KBM-7 (cell line): ENCODE measurements at regions not wholly inside any gene's neighbourhood (a gene's known extent, or its start where the extent isn't known, plus 50 kb on each side); places are given as distances from the start of the nearest gene placed in this dataset.
"Not testable (repeated sequence)": the region's sequence is repeated elsewhere in the genome, so short reads cannot be mapped to it uniquely, and the experiment has no call there.

Experiments used
- DNase-seq: peaks from one replicate; pipeline ENCODE4 v3.0.0-alpha.2; 2015
- in situ Hi-C: fragments of 300-500 bp; cut with MboI; formaldehyde crosslinking; loops from 2 replicates; pipeline ENCODE4 v1.14.3; 2020; ENCODE audit warnings: low sequenced_read_pairs, low pct_unique_long_range_greater_than_20kb, mixed read lengths

DNA sequence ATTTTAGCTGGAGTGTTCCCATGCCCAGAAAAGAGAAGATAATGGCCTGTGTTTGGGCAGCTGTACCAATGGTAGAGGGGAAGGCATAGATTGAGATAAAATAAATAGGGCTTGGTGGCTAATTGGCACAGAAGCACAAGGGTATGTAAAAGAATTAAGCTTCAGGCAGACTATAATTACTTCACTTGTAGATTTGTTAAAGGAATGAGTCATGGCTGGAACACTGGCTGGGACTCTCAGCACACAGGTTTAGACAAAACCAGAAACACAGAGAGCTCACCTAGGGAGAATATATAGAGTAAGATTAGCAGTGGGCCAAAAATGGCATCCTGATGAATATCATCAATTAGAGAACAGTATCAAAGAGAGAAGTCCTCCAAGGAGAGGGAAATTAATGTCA, 198.3 kb upstream of the FIGN start:
- no peak for DNase-seq
- in situ Hi-C loops, result no loop called here

DNA sequence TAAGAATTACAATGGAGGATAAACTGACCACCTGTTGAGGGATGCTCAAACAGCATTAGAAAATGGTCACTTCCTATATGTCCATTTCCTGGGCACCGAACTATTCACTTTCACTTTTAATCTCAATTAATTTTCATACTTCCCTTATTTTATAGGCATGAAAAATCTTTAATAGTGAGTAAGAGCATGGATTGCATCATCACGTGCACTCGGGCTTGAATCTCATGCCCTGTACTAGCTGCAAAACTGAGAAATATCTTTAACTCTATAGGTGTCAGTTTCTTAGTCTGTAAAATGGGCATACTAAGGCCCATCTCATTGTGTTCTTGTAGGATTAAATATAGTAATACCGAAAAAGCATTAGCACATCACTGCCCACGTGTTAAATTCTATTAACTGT, 183.9 kb upstream of the FIGN start:
- DNase-seq, result no peak
- in situ Hi-C loops, result no loop called here

DNA sequence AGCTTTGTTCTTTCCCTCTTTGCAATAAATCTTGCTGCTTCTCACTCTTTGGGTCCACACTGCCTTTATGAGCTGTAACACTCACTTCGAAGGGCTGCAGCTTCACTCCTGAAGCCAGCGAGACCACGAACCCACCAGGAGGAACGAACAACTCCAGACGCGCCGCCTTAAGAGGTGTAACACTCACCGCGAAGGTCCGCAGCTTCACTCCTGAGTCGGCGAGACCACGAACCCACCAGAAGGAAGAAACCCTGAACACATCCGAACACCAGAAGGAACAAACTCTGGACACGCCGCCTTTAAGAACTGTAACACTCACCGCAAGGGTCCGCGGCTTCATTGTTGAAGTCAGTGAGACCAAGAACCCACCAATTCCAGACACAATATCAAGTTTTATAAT, 178.7 kb upstream of the FIGN start:
- DNase-seq, in situ Hi-C loops: not testable (repeated sequence)

DNA sequence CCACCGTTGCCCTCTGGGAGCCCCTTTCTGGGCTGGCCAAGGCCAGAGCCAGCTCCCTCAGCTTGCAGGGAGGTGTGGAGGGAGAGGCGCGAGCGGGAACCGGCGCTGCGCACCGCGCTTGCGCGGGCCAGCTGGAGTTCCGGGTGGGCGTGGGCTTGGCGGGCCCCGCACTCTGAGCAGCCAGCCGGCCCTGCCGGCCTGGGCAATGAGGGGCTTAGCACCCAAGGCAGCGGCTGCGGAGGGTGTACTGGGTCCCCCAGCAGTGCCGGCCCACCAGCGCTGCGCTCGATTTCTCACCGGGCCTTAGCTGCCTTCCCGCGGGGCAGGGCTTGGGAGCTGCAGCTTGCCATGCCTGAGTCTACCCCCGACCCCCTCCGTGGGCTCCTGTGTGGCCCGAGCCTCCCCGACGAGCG, 177.7 kb upstream of the FIGN start:
- DNase-seq, in situ Hi-C loops: not testable (repeated sequence)

DNA sequence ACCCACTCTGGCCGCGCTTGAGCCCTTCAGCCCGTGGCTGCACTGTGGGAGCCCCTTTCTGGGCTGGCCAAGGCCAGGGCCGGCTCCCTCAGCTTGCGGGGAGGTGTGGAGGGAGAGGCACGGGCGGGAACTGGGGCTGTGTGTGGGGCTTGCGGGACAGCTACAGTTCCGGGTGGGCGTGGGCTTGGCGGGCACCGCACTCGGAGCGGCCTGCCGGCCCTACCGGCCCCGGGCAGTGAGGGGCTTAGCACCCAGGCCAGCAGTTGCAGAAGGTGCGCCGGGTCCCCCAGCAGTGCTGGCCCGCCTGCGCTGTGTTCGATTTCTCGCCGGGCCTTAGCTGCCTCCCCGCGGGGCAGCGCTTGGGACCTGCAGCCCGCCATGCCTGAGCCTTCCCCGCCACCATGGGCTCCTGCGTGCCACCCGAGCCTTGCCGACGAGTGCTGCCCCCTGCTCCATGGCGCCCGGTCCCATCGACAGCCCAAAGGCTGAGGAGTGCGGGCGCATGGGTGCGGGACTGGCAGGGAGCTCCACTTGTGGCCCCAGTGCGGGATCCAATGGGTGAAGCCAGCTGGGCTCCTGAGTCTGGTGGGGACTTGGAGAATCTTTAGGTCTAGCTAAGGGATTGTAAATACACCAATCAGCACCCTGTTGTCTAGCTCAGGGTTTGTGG, 173.7 kb upstream of the FIGN start:
- in situ Hi-C loops, result no loop called here
- DNase-seq, result no peak

DNA sequence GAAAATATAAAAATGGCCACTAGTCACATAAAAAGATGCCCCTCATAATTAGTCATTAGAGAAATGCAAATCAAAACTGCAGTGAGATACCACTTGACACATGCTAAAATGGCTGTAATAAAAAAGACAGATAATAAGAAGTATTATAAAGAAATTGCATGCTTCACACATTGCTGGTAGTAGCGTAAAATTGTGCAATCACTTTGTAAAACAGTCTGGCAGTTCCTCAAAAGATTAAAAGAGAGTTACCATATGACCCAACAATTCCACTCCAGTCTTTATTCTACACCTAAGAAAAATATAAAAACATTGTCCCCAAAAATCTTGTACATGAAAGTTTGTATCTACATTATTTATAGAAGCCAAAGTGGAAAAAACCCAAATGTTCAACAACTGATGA, 170.6 kb upstream of the FIGN start:
- in situ Hi-C loops, result no loop called here
- DNase-seq, result no peak

DNA sequence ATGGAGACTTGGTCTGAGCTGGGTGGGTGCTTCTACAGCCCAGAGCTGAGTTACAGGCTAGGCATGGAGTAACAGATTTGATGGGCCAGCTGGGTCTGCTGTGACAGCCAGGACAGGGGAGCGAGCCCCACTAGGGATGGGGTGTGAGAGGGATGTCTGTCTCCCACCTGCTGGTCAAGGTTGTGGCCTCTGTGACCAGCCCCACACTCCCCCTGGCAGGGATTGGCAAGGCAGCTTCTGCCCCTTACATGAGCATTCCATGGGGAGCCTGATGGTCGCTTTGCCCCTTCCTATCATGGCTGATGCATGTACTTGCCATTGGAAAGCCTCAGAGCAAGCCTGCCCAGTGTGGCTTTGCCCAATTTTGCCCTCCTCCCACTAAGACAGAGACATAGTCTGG, 162.0 kb upstream of the FIGN start:
- in situ Hi-C loops, result no loop called here
- no peak for DNase-seq

DNA sequence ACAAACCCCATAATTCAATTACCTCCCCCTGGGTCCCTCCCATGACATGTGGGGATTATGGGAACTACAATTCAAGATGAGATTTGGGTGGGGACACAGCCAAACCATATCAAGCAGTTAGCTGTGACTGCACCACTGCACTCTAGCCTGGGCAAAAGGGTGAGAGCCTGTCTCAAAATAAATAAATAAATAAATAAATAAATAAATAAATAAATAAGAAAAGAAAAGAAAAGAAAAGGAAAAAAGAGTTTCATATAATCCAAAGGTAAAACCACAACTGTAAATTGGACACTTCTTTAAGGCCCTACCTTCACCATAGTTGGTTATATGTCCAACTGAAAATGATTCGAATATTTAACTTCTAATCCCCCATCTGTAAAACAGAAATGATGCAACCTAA, 157.6 kb upstream of the FIGN start:
- in situ Hi-C loops, DNase-seq: not testable (repeated sequence)

DNA sequence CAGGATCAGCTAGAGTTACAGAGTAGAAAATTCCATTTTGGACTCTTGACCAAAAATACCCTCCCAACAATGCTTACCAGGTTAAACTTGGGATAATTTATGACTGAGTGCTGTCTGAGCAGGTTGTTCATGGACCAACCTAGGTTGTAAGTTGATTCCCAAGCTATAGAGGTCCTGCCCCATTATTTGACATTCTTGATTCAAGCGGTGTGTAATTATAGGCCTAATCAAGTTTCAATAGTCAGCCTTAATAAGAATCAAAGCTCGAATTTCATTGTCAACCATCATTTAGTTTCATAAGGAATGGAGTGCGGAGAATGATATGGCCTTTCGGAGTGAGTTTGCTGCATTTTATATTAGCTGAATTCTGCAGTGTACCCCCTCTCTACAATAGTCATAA, 152.8 kb upstream of the FIGN start:
- in situ Hi-C loops, result no loop called here
- DNase-seq, result no peak

DNA sequence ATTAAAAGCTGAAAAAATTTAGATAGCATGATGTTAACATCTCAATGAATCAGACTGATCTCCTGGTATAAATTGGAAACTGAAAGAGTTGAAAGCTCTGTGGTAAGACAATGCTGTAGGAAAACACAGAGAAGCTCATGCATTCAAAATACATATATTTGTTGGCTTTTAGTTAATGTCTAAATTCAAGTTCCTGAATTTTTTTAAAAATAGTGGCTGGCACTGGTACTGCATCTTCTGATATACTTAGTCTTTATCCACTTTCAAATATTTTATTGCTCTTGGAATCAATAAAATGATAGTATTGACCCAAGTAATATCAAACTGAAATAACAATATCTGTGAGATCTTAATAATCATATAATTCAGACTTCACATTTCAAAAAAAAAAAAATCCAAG, 151.4 kb upstream of the FIGN start:
- in situ Hi-C loops, result no loop called here
- no peak for DNase-seq

DNA sequence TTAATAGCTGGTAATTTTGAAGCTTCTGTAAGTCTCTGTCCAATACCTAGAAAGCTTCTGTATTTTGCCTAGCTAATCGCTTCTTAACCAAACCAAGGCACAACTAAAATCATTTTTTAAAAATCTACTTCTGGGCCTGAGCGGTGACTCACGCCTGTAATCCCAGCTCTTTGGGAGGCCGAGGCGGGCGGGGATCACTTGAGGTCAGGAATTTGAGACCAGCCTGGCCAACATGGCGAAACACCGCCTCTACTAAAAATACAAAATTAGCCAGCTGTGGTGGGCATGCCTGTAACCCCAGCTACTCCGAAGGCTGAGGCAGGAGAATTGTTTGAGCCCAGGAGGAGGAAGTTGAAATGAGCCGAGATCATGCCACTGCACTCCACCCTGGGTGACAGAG, 148.6 kb upstream of the FIGN start:
- no peak for DNase-seq
- in situ Hi-C loops, result no loop called here

DNA sequence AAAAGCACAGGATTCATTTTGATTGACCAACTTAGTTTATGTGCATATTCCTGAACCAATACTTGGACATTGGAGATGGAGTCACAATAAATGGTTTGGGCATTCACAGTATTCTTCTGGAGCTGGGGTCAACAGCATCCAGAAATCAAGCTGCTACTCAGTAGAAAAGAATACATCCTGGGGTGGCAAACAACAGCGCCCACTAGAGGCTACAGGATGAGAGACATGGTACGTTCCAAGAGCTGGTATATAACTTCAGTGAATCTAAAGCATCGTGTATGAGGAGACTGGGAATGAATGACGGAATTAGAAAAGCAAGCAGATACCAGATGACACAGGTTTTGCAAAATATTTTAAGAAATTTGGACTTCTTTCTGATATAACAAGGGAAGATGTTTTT, 142.9 kb upstream of the FIGN start:
- DNase-seq, result peak; percentile 29
- in situ Hi-C loops, result no loop called here

DNA sequence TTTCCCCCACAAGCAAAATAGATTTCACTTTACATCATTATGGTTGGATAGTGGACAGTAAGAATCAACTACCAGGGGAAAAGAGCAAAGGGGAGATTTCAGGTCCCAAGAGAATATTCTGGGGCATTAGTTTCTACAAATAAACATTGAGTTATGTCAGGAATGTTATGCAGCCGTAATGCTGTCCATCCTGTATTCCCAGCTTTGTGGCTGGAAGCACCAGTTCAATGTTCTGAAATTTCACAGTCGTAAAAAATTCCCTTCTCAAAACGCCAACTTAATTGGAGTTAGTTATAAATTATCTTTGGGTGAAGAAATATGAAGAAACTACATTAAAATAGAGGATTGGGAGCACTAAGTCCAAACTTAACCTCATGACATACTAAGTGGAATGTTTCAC, 141.5 kb upstream of the FIGN start:
- in situ Hi-C loops, result no loop called here
- no peak for DNase-seq

DNA sequence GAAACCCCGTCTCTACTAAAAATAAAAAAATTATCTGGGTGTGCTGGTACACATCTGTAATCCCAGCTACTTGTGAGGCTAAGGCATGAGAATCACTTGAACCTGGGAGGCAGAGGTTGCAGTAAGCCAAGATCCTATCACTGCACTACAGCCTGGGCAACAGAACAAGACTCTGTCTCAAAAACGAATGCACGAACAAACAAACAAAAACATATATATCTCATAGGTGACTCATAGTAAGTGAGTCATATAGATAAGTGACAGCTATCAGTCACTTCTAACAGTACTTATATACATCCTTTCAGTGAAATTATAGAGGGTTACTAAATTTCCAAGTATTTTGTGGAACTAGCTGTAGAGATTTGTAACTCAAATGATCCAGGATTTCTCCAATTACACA, 127.3 kb upstream of the FIGN start:
- no peak for DNase-seq
- in situ Hi-C loops, result no loop called here

DNA sequence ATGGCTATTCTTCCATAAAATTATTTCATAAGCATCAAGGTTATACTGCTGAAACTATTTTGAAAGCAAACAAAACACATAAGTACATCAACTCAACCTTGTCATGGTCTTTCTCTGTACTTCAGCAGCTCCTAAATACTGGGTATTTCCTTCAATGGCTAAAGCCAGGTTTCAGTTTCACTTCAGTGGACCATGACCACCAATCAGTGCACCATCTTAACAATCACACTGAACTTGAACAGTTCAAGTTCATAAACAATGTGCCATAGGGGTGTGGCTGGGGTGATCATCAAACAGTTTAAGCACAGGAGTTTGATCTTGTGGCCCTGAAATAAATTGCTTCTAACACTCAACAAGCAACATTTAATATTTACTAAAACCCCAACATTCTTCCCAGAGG, 124.1 kb upstream of the FIGN start:
- no peak for DNase-seq
- in situ Hi-C loops, result no loop called here

DNA sequence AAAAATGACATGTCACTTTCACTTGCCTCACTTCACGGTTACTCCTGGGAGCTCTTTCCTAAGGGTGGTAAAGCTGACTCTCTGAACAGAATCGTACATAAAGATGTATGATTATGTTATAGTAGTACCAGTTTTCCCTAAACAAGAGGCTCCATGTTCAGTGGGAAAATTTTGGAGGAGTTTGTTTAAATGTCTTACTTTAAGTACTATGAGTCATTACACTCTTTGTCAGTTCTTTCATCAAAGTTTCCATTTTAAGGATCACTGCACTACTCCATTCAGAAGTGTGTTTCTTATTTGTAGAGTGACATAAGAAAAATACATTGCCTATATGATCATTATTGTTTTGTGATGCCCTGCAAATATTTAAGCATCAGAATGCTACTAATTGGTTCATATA, 121.1 kb upstream of the FIGN start:
- no peak for DNase-seq
- in situ Hi-C loops, result no loop called here

DNA sequence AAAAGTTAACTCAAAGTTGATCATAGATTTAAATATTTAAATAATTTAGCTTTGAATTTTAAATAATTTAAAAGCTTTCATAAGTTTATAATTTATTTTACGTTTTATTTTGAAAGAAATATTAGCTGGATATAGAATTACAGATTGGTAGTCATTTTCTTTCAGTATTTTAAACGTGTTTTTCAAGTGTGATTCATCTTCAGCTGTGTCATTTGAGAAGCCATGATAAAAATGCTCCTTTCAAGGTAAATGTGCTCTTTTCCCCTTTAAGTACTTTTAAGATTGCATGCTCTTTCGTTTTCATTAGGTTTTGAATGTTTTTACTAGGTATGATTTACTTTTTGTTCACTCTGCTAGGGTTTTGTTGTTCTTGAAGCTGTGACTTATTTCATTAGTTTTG, 116.8 kb upstream of the FIGN start:
- no peak for DNase-seq
- in situ Hi-C loops, result no loop called here

DNA sequence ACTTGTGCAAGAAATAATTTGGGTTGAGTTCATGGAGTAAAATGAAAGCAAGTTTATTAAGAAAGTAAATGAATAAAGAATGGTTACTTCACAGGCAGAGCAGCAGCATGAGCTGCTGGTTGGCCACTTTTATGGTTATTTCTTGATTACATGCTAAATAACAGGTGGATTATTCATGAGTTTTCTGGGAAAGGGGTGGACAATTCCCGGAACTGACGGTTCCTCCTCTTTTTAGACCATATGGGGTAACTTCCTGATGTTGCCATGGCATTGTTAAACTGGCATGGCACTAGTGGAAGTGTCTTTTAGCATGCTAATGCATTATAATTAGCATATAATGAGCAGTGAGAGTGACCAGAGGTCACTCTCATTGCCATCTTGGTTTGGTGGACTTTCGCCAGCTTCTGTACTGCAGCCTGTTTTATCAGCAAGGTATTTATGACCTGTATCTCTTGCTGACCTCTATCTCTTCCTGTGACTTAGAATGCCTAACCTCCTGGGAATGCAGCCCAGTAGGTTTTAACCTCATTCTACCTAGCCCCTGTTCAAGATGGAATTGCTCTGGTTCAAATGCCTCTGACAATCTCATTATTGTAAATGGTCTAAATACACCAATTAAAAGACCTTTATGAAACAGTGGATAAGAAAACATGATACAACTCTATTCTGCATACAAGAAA, 114.1 kb upstream of the FIGN start:
- DNase-seq, result no peak
- in situ Hi-C loops, result no loop called here

DNA sequence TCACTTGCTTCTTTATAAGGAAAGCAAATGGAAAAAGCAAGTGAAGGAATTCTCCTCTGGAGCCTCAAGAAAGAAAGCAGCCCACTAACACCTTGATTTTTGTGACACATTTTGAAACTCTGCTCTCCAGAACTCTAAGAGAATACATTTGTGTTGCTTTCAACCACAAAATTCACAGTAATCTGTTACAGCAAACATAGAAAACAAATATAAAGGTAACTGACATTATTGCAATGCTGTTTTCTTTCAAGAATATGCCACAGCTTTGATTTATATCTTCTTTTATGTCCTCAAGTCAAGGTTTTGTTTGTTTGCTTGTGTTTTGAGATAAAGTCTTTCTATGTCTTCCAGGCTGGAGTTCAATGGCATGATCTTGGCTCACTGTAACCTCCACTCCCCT, 103.1 kb upstream of the FIGN start:
- no peak for DNase-seq
- in situ Hi-C loops, result no loop called here

DNA sequence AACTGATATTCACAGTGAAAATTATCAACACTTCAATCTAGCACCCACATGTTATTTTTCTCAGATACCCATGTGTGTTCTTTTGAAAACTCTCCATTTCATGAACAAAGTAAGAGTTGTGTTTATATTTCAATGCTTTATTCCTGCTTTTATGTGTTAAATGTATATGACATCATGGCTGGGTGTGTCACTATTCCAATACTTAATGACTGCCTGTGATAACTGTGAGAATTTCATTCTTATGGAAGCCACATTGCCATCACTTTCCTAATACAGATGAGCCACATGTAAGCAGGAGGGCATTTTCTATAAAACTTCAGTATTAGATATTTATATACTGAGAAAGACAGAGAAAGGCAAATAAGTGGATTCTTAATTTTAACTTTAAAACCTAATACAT, 100.4 kb upstream of the FIGN start:
- in situ Hi-C loops, result no loop called here
- DNase-seq, result no peak

DNA sequence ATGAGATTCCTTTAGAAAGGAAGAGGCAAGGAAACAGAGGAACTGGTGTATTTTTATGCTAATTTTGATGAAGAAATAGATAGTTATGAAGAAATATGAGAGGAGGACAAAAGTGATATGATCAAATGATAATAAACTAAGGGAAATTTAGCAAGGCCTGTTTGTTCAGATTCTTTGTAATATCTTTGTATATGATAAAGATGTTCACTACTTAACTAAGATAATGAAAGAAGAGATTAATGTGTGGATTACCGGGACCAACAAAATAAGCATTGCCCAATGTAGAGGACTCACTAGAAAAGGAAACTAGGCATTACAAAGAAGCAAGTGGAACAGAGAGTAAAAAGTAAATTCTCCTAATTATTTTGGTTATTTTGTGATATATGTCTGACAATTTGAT, 99.0 kb upstream of the FIGN start:
- no peak for DNase-seq
- in situ Hi-C loops, result no loop called here
